ENCODE measurements at regions not wholly inside any gene's neighbourhood (a gene's known extent, or its start where the extent isn't known, plus 50 kb on each side); places are given as distances from the start of the nearest gene placed in this dataset.
"Not testable (repeated sequence)": the region's sequence is repeated elsewhere in the genome, so short reads cannot be mapped to it uniquely, and the experiment has no call there.

- peak; percentile 92 for DNase-seq (ENCODE audit: low read depth)
- H3K36me3 ChIP-seq (ENCODE audit: control insufficient read depth, insufficient read depth, low read length, severe bottlenecking): no peaks in the 10 kb centered on the region
- no peaks in the 10 kb centered on the region for H3K27me3 ChIP-seq (replicated peaks; ENCODE audit: control insufficient read depth, insufficient read depth, low read length)
- H3K4me3 ChIP-seq (ENCODE audit: low read length): no peak overlapping the region
- peaks cover 58% of the 10 kb centered on the region for H3K4me1 ChIP-seq (ENCODE audit: control insufficient read depth, insufficient read depth, low read length)
- peak overlapping the region; percentile 69 for H3K9ac ChIP-seq (ENCODE audit: low read length)
- no peaks in the 10 kb centered on the region for H3K9me3 ChIP-seq (ENCODE audit: control insufficient read depth, low read length)
Observed at GRCh38 chr4:13918110-13918509, 290.6 kb upstream of the BOD1L1 start.

DNA sequence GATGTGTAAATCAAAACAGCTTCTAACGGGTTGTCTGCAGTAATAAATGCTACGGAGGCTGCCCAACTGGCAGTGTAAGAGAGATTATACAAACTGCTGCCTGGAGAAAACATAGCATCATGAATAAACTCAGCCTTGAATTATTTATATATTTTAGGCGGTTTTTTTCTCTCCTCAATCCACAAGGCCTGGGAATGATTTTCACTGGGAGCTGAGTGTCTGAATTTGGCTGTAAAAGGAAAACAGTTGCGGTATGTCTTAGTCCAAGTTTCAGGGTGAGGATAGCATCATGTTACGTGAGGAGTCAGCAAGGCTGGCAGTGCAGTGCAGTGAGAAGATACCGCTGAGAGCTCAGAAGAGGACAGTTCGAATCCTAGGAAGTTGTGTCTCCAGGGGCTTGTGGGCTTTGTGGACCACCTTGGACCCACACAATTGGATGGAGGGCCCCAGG, 291.5 kb upstream of the BOD1L1 start:
- H3K9ac ChIP-seq (ENCODE audit: low read length): peak overlapping the region; percentile 69
- H3K27me3 ChIP-seq (replicated peaks; ENCODE audit: control insufficient read depth, insufficient read depth, low read length): no peaks in the 10 kb centered on the region
- peak; percentile 93 for DNase-seq (ENCODE audit: low read depth)
- H3K9me3 ChIP-seq (ENCODE audit: control insufficient read depth, low read length): no peaks in the 10 kb centered on the region
- peaks cover 58% of the 10 kb centered on the region for H3K4me1 ChIP-seq (ENCODE audit: control insufficient read depth, insufficient read depth, low read length)
- H3K4me3 ChIP-seq (ENCODE audit: low read length): no peak overlapping the region
- H3K36me3 ChIP-seq (ENCODE audit: control insufficient read depth, insufficient read depth, low read length, severe bottlenecking): no peaks in the 10 kb centered on the region

GRCh38 chr4:13920111-13920875, 292.8 kb upstream of the BOD1L1 start:
- H3K36me3 ChIP-seq (ENCODE audit: control insufficient read depth, insufficient read depth, low read length, severe bottlenecking): no peaks in the 10 kb centered on the region
- no peak overlapping the region for H3K9ac ChIP-seq (ENCODE audit: low read length)
- peaks cover 65% of the 10 kb centered on the region for H3K4me1 ChIP-seq (ENCODE audit: control insufficient read depth, insufficient read depth, low read length)
- H3K4me3 ChIP-seq (ENCODE audit: low read length): no peak overlapping the region
- H3K27me3 ChIP-seq (replicated peaks; ENCODE audit: control insufficient read depth, insufficient read depth, low read length): no peaks in the 10 kb centered on the region
- no peak for DNase-seq (ENCODE audit: low read depth)
- H3K9me3 ChIP-seq (ENCODE audit: control insufficient read depth, low read length): no peaks in the 10 kb centered on the region

GRCh38 chr4:13920901-13921300, 293.4 kb upstream of the BOD1L1 start:
- peak; percentile 97 for DNase-seq (ENCODE audit: low read depth)
- H3K4me3 ChIP-seq (ENCODE audit: low read length): no peak overlapping the region
- no peak overlapping the region for H3K9ac ChIP-seq (ENCODE audit: low read length)
- peaks cover 65% of the 10 kb centered on the region for H3K4me1 ChIP-seq (ENCODE audit: control insufficient read depth, insufficient read depth, low read length)
- H3K27me3 ChIP-seq (replicated peaks; ENCODE audit: control insufficient read depth, insufficient read depth, low read length): no peaks in the 10 kb centered on the region
- no peaks in the 10 kb centered on the region for H3K36me3 ChIP-seq (ENCODE audit: control insufficient read depth, insufficient read depth, low read length, severe bottlenecking)
- no peaks in the 10 kb centered on the region for H3K9me3 ChIP-seq (ENCODE audit: control insufficient read depth, low read length)

DNA sequence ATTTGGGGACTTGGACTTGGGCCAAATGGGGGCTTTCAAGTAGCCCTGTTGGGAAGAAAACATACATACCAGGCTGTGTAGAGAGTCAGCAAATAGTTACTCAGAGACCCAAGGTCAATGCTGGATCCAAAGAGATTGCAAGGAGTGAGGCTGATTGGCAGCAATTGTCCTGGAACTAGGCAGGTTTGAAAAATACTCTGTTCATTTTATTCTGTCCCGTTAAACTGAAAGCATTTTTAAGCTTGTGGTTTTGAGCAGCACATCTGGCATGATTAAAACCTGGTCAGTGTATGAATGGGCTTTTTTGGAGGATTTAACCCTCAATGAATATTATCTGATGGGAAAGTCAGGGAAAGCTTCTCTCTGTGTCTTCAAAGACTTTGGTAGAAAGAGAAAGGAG, 294.3 kb upstream of the BOD1L1 start:
- peak; percentile 67 for DNase-seq (ENCODE audit: low read depth)

GRCh38 chr4:13922459-13922858, 294.9 kb upstream of the BOD1L1 start:
- Histone ChIP-seq H3K9ac (ENCODE audit: low read length) (peak overlapping the region; percentile 52), H3K4me3 (ENCODE audit: low read length) (no peak overlapping the region), H3K4me1 (ENCODE audit: control insufficient read depth, insufficient read depth, low read length) (peaks cover 56% of the 10 kb centered on the region), H3K36me3 (ENCODE audit: control insufficient read depth, insufficient read depth, low read length, severe bottlenecking) (no peaks in the 10 kb centered on the region), H3K9me3 (ENCODE audit: control insufficient read depth, low read length) (no peaks in the 10 kb centered on the region), H3K27me3 (replicated peaks; ENCODE audit: control insufficient read depth, insufficient read depth, low read length) (no peaks in the 10 kb centered on the region)
- DNase-seq (ENCODE audit: low read depth): no peak

More for the DNA sequence above, 294.3 kb upstream of the BOD1L1 start:
- H3K9ac ChIP-seq (ENCODE audit: low read length): peak overlapping the region; percentile 55
- no peak overlapping the region for H3K4me3 ChIP-seq (ENCODE audit: low read length)
- H3K36me3 ChIP-seq (ENCODE audit: control insufficient read depth, insufficient read depth, low read length, severe bottlenecking): no peaks in the 10 kb centered on the region
- H3K4me1 ChIP-seq (ENCODE audit: control insufficient read depth, insufficient read depth, low read length): peaks cover 62% of the 10 kb centered on the region
- no peaks in the 10 kb centered on the region for H3K9me3 ChIP-seq (ENCODE audit: control insufficient read depth, low read length)
- H3K27me3 ChIP-seq (replicated peaks; ENCODE audit: control insufficient read depth, insufficient read depth, low read length): no peaks in the 10 kb centered on the region

DNA sequence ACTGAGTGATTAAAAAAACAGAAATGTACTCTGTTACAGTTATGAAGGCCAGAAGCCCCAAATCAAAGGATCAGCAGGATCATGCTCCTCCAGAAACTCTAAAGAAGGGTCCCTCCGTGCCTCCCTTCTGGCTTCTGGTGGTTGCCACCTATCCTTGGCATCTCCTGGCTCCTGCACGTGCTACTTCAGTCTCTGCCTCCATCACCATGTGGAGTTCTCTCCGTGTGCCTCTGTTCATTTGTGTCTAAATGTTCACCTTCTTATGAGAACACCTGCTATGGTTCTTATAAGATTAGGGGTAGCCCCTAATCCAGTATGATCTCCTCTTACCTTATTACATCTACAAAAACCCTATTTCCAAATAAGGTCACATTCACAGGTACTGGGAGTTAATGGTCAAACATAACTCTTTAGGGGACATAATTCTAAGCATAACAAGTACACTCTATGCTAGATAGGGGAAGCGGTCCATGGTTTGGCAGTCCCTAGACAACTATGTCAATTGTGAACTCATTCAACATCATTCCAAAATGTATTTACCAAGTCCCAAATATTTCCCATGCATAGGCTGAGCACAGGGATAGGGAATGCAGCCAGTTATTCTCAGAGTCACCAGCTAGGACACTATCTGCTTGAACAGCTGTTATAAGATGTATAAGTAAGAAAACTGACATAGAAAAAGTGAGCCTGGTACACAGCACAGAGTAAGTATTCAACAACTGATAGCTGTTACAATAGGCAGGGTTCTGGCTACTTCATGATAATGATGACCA, 295.5 kb upstream of the BOD1L1 start:
- no peaks in the 10 kb centered on the region for H3K27me3 ChIP-seq (replicated peaks; ENCODE audit: control insufficient read depth, insufficient read depth, low read length)
- no peaks in the 10 kb centered on the region for H3K9me3 ChIP-seq (ENCODE audit: control insufficient read depth, low read length)
- no peak overlapping the region for H3K9ac ChIP-seq (ENCODE audit: low read length)
- H3K36me3 ChIP-seq (ENCODE audit: control insufficient read depth, insufficient read depth, low read length, severe bottlenecking): no peaks in the 10 kb centered on the region
- H3K4me3 ChIP-seq (ENCODE audit: low read length): no peak overlapping the region
- DNase-seq (ENCODE audit: low read depth): no peak
- H3K4me1 ChIP-seq (ENCODE audit: control insufficient read depth, insufficient read depth, low read length): peaks cover 50% of the 10 kb centered on the region

- H3K36me3 ChIP-seq (ENCODE audit: control insufficient read depth, insufficient read depth, low read length, severe bottlenecking); H3K4me3 ChIP-seq (ENCODE audit: low read length); H3K9me3 ChIP-seq (ENCODE audit: control insufficient read depth, low read length); H3K27me3 ChIP-seq (replicated peaks; ENCODE audit: control insufficient read depth, insufficient read depth, low read length); H3K9ac ChIP-seq (ENCODE audit: low read length); DNase-seq (ENCODE audit: low read depth): not testable (repeated sequence)
- H3K4me1 ChIP-seq (ENCODE audit: control insufficient read depth, insufficient read depth, low read length): peaks cover 34% of the 10 kb centered on the region
Observed at GRCh38 chr4:13924900-13925299, 297.4 kb upstream of the BOD1L1 start.

DNA sequence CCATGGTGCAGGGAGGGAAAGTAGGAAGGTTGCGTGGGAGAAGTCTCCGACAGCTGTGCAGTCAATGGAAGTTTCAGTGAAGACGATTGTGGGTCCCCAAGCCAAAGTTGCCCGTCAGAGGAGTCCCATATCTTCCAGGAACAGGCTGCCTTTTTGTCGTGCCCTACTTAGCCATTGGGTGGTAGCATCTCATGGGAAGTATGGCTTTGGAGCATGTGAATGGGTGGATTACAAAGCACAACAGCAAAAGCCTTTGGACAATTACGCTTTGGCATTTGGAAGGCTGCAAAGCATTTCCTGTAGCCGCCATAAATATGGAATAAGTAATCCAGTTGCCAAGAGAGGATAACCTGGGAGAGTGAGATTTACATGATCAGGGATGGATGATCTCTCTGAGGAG, 300.7 kb upstream of the BOD1L1 start:
- Histone ChIP-seq H3K4me3 (ENCODE audit: low read length) (no peak overlapping the region), H3K27me3 (replicated peaks; ENCODE audit: control insufficient read depth, insufficient read depth, low read length) (no peaks in the 10 kb centered on the region), H3K4me1 (ENCODE audit: control insufficient read depth, insufficient read depth, low read length) (peaks cover 24% of the 10 kb centered on the region), H3K9me3 (ENCODE audit: control insufficient read depth, low read length) (no peaks in the 10 kb centered on the region), H3K36me3 (ENCODE audit: control insufficient read depth, insufficient read depth, low read length, severe bottlenecking) (no peaks in the 10 kb centered on the region), H3K9ac (ENCODE audit: low read length) (no peak overlapping the region)
- DNase-seq (ENCODE audit: low read depth): no peak

- Histone ChIP-seq H3K27me3 (replicated peaks; ENCODE audit: control insufficient read depth, insufficient read depth, low read length) (no peaks in the 10 kb centered on the region), H3K4me1 (ENCODE audit: control insufficient read depth, insufficient read depth, low read length) (peaks cover 13% of the 10 kb centered on the region), H3K9ac (ENCODE audit: low read length) (no peak overlapping the region), H3K36me3 (ENCODE audit: control insufficient read depth, insufficient read depth, low read length, severe bottlenecking) (no peaks in the 10 kb centered on the region), H3K9me3 (ENCODE audit: control insufficient read depth, low read length) (no peaks in the 10 kb centered on the region), H3K4me3 (ENCODE audit: low read length) (no peak overlapping the region)
- no peak for DNase-seq (ENCODE audit: low read depth)
Observed at GRCh38 chr4:13930155-13930554, 302.6 kb upstream of the BOD1L1 start.

- H3K36me3 ChIP-seq (ENCODE audit: control insufficient read depth, insufficient read depth, low read length, severe bottlenecking): no peaks in the 10 kb centered on the region
- H3K9ac ChIP-seq (ENCODE audit: low read length): no peak overlapping the region
- no peak overlapping the region for H3K4me3 ChIP-seq (ENCODE audit: low read length)
- no peaks in the 10 kb centered on the region for H3K27me3 ChIP-seq (replicated peaks; ENCODE audit: control insufficient read depth, insufficient read depth, low read length)
- DNase-seq (ENCODE audit: low read depth): peak; percentile 44
- no peaks in the 10 kb centered on the region for H3K9me3 ChIP-seq (ENCODE audit: control insufficient read depth, low read length)
- peaks cover 13% of the 10 kb centered on the region for H3K4me1 ChIP-seq (ENCODE audit: control insufficient read depth, insufficient read depth, low read length)
Observed at GRCh38 chr4:13933191-13933590, 305.7 kb upstream of the BOD1L1 start.
